AG09309 (cell line): ENCODE measurements at regions not wholly inside any gene's neighbourhood (a gene's known extent, or its start where the extent isn't known, plus 50 kb on each side); places are given as distances from the start of the nearest gene placed in this dataset.

Experiments
- DNase-seq: peaks from one replicate; pipeline ENCODE4 v3.0.0-alpha.2; 2010; ENCODE audit warnings: low read depth
- H3K4me3 ChIP-seq: 2 replicates; pipeline ENCODE4 v1.5.1; 2011; ENCODE audit warnings: mild to moderate bottlenecking, low read depth, low read length, moderate library complexity; ENCODE audit not compliant: control insufficient read depth
- TF ChIP-seq, protein P1 (sequence below): IDR thresholded peaks from 2 replicates; pipeline ENCODE4 v1.5.1; 2011; ENCODE audit warnings: mild to moderate bottlenecking, low read depth, low read length, inconsistent platforms; ENCODE audit not compliant: insufficient read depth, control insufficient read depth; ENCODE audit errors: missing control alignments

DNA sequence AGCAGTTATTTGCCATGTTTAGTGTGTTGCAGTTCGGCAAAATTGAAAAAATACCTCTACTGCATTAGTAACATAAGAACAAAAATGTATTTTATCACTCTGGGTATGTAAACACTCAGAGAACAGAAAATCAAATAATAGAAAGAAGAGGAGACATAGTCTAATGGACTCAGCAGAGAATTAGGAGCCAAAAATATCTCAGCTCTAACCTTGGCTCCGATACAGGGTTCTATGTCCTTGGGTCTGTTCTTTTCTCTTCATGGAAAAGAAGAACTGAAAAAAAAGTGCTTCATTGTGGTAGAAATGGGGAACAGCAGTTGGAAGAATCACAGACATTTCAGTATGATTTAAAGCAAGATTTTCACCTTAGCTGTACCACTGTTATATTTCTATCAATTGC is 240.5 kb upstream of the CXXC4 start:
- TF ChIP-seq, protein P1, sequence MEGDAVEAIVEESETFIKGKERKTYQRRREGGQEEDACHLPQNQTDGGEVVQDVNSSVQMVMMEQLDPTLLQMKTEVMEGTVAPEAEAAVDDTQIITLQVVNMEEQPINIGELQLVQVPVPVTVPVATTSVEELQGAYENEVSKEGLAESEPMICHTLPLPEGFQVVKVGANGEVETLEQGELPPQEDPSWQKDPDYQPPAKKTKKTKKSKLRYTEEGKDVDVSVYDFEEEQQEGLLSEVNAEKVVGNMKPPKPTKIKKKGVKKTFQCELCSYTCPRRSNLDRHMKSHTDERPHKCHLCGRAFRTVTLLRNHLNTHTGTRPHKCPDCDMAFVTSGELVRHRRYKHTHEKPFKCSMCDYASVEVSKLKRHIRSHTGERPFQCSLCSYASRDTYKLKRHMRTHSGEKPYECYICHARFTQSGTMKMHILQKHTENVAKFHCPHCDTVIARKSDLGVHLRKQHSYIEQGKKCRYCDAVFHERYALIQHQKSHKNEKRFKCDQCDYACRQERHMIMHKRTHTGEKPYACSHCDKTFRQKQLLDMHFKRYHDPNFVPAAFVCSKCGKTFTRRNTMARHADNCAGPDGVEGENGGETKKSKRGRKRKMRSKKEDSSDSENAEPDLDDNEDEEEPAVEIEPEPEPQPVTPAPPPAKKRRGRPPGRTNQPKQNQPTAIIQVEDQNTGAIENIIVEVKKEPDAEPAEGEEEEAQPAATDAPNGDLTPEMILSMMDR: no peak
- DNase-seq: no peak

GRCh38 chr4:104740161-104740560 is 245.5 kb upstream of the CXXC4 start:
- no peak for DNase-seq
- H3K4me3 ChIP-seq: no peak overlapping the region
- TF ChIP-seq, protein P1: no peak

More for the DNA sequence above, 240.5 kb upstream of the CXXC4 start:
- no peak overlapping the region for H3K4me3 ChIP-seq

GRCh38 chr4:104743215-104743653 is 248.5 kb upstream of the CXXC4 start:
- H3K4me3 ChIP-seq: no peak overlapping the region
- TF ChIP-seq, protein P1: no peak
- DNase-seq: no peak

- TF ChIP-seq, protein P1: no peak
- no peak for DNase-seq
- no peak overlapping the region for H3K4me3 ChIP-seq
These were observed 252.9 kb upstream of the CXXC4 start for GRCh38 chr4:104747635-104748034.

GRCh38 chr4:104749062-104749461 is 254.4 kb upstream of the CXXC4 start:
- H3K4me3 ChIP-seq: no peak overlapping the region
- no peak for DNase-seq
- TF ChIP-seq, protein P1: no peak

- TF ChIP-seq, protein P1: no peak
These were observed 255.3 kb upstream of the CXXC4 start for GRCh38 chr4:104750008-104750407.

GRCh38 chr4:104751468-104751867 is 256.8 kb upstream of the CXXC4 start:
- H3K4me3 ChIP-seq: no peak overlapping the region
- DNase-seq: no peak
- TF ChIP-seq, protein P1: no peak

More at GRCh38 chr4:104750008-104750407, 255.3 kb upstream of the CXXC4 start:
- H3K4me3 ChIP-seq: no peak overlapping the region
- DNase-seq: no peak
